ENCODE measurements at regions not wholly inside any gene's neighbourhood (a gene's known extent, or its start where the extent isn't known, plus 50 kb on each side); places are given as distances from the start of the nearest gene placed in this dataset.

DNA sequence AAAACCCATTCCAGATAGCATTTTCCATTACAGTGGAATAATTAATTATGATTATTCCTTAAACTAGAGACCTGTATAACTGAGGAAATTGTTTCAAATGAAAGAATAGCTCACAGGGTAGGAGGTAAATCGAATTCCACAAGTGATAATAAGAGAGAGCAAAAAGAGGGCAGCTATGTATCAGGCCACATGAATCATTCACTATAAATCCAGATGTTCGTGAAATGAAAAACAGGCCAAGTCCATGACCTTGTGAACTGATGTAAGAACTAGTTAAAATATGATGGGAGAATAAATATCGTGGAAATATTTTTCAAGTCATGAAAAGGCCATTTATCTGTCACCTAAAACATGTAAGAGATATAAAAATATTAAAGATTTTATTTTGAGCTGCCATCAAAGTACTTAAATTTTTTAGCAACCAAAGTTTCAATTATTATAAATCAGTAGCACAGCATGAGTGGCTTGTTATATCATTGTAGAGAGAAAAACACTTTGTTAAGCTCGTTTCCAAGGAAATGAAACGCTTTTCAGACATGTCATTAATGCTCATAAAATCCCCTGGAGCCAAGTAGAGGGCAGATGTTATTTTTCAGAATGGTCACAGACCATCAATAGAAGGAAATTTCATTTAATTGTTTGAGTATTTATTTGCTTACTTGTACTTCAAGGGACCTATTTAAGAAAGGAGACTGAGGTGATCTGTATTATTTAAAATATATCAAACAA, 120.6 kb upstream of the CDKN3 start:
- TF ChIP-seq, protein P1, sequence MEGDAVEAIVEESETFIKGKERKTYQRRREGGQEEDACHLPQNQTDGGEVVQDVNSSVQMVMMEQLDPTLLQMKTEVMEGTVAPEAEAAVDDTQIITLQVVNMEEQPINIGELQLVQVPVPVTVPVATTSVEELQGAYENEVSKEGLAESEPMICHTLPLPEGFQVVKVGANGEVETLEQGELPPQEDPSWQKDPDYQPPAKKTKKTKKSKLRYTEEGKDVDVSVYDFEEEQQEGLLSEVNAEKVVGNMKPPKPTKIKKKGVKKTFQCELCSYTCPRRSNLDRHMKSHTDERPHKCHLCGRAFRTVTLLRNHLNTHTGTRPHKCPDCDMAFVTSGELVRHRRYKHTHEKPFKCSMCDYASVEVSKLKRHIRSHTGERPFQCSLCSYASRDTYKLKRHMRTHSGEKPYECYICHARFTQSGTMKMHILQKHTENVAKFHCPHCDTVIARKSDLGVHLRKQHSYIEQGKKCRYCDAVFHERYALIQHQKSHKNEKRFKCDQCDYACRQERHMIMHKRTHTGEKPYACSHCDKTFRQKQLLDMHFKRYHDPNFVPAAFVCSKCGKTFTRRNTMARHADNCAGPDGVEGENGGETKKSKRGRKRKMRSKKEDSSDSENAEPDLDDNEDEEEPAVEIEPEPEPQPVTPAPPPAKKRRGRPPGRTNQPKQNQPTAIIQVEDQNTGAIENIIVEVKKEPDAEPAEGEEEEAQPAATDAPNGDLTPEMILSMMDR (IDR thresholded peaks at IDR 0.05): no peak
- TF ChIP-seq POLR2A (IDR thresholded peaks at IDR 0.05): no peak

Data from right lobe of liver (tissue), 4 donors.